OCI-LY7 (cell line): ENCODE measurements at regions not wholly inside any gene's neighbourhood (a gene's known extent, or its start where the extent isn't known, plus 50 kb on each side); places are given as distances from the start of the nearest gene placed in this dataset.

Experiments used
- CTCF ChIP-seq: fragments of 200-600 bp; sonication (generic); conservative IDR thresholded peaks from 2 replicates; pipeline ENCODE4 v1.5.1; 2014; ENCODE audit warnings: mild to moderate bottlenecking, antibody characterized with exemption, low read length, moderate library complexity, mixed read lengths
- EZH2phosphoT487 ChIP-seq: fragments of 200-600 bp; sonication (generic); IDR thresholded peaks from 2 replicates; pipeline ENCODE4 v1.6.1; 2018; ENCODE audit warnings: low read depth, borderline replicate concordance, mild to moderate bottlenecking, mixed run types, antibody characterized with exemption, low read length, moderate library complexity, mixed read lengths

- no peak for TF ChIP-seq CTCF
- TF ChIP-seq EZH2phosphoT487: no peak
Measured at GRCh38 chr10:3429676-3430075, 257.1 kb upstream of the PITRM1 start.
